ENCODE measurements at regions not wholly inside any gene's neighbourhood (a gene's known extent, or its start where the extent isn't known, plus 50 kb on each side); places are given as distances from the start of the nearest gene placed in this dataset.

DNA sequence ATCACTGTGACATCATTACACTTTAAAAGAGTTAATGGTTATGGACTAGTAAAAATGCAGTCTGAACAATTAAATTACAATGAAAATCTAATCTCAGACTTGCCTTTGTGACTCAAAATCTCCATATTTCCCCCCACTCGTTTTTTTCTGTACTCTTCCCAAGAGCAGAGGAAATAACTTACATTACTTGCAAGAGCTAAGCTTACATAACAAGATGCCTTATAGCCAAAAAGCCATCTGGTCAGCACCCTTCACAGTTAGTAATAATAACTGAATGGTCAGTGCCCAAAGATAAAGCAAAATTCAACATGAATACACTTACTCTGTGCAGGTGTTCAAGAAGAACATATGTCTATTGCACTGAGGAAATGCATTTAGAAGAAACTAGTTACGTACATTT lies 1381.5 kb upstream of the CELF2 start:
- DNase-seq (ENCODE audit: low spot score in 2 of 2): no peak
- Mint-ChIP-seq H3K36me3 (no peaks in the 10 kb centered on the region), H3K4me1 (no peaks in the 10 kb centered on the region), H3K9me3 (peaks cover 3% of the 10 kb centered on the region), H3K27ac (no peak overlapping the region), H3K4me3 (no peak overlapping the region)
- ATAC-seq: no peak

DNA sequence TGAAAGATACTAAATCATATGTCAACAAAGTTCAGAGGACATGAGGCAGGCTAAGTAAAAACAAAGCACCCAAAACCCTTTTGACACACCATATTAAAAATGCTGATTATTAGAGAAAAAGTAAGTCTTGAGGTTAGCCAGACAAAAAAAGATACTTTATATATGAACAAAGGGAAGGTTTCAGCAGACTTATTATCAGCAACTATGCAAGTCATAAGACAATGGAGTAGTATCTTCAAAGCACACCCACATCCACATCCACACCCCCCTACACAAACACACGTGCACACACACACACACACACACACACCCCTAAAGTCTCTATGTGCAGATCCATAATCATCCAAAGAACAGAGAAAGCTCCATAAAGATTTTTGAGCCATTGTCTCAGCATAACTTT lies 1373.9 kb upstream of the CELF2 start:
- Mint-ChIP-seq H3K36me3 (no peaks in the 10 kb centered on the region), H3K9me3 (peaks cover 12% of the 10 kb centered on the region), H3K27ac (no peak overlapping the region), H3K4me1 (no peaks in the 10 kb centered on the region), H3K4me3 (no peak overlapping the region)
- ATAC-seq (no peak), DNase-seq (ENCODE audit: low spot score in 2 of 2) (no peak)

DNA sequence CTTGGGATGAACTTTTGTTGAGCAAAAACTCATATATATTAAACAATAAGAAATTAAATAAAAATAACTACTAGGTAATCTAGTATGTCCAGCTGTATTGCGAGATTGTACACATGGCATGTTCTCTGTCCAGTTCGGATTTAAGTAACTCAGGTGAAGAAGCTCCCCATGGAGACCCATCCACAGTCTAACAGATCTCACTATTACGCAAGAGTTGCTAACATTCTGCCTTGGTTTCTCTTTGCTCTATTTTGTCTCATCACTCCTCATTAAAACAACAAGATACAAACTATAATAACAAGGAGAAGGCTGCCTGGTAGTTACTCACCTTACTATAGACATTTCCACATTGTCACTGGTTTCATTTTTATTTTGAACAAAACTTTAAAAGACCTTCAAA lies 1372.3 kb upstream of the CELF2 start:
- H3K4me1 Mint-ChIP-seq: no peaks in the 10 kb centered on the region
- no peak for ATAC-seq
- no peak overlapping the region for H3K4me3 Mint-ChIP-seq
- no peak overlapping the region for H3K27ac Mint-ChIP-seq
- H3K36me3 Mint-ChIP-seq: no peaks in the 10 kb centered on the region
- no peak for DNase-seq (ENCODE audit: low spot score in 2 of 2)
- H3K9me3 Mint-ChIP-seq: peaks cover 12% of the 10 kb centered on the region

DNA sequence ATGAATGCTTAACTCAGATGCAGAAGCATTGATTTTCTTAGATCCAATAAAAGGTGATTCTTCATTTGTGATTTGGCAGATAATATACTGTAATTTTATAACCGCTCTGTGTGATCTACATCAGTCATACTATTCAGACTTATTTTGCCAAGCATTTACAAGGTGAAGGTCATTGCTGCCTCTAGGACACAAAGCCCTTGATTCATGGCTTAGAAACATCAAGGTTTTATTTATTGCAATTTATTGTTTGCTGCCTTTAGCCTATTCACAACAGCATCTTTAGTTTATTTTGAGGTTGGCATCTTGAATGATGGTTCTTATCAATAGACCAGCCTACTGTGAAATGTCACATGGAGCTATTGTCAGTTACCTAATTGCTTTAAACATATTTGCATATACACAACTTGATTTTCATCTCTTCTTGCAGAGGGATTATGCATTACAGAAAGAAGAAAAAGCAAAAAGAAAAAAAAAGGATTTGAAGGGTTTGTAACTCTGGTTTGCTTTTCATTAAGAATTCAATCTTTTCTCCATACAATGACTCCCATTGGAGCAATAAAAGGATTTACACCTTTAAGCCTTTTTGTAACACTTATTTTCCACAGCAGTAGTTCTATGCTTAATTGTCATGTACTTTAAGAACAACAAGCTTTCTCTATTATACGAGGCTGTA lies 1371.6 kb upstream of the CELF2 start:
- Mint-ChIP-seq H3K36me3 (no peaks in the 10 kb centered on the region), H3K9me3 (peaks cover 12% of the 10 kb centered on the region), H3K4me3 (no peak overlapping the region), H3K27ac (no peak overlapping the region), H3K4me1 (no peaks in the 10 kb centered on the region)
- ATAC-seq: no peak
- no peak for DNase-seq (ENCODE audit: low spot score in 2 of 2)

DNA sequence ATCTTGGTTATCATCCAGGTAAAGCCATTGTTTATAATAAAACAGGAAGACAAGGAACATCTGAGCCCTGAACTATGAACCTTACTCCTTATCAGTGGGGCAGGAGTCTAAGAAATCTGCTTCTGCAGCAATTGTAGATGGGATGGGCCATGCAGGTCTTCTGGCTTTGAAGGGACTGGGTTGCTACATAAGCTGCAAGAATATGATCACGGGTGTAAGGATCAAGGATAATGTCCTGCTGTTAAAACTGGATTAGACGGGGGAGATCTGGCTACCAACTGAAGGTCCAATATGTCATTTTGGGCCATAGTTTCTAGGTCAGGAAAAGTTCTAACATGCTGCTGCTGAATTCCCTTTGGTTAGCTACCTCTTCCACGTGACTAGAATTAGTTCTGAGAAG lies 1363.4 kb upstream of the CELF2 start:
- DNase-seq (ENCODE audit: low spot score in 2 of 2) (no peak), ATAC-seq (no peak)
- H3K9me3 Mint-ChIP-seq: peaks cover 4% of the 10 kb centered on the region
- no peaks in the 10 kb centered on the region for H3K4me1 Mint-ChIP-seq
- H3K36me3 Mint-ChIP-seq: no peaks in the 10 kb centered on the region
- H3K4me3 Mint-ChIP-seq: no peak overlapping the region
- H3K27ac Mint-ChIP-seq: no peak overlapping the region

DNA sequence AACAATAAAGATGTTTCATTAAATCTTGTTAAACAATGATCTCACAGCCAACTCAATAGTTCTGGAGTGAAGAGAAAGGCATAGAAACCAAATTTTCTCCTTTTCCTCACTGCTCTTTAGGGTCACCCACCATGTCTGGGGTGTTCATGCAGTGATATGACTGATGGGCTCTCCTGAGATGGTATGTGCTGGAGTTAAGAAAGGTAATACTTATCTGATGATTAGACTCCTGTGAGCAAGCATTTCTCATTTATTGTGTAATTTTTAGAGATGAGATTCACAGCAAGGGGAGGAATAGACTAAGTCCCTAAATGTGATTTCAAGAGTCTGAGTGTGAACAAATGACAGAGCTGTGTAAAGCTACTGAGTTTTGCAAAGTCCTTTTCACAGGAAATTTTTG lies 1361.3 kb upstream of the CELF2 start:
- Mint-ChIP-seq H3K36me3 (no peaks in the 10 kb centered on the region), H3K4me3 (no peak overlapping the region), H3K9me3 (peaks cover 4% of the 10 kb centered on the region), H3K4me1 (no peaks in the 10 kb centered on the region), H3K27ac (no peak overlapping the region)
- DNase-seq (ENCODE audit: low spot score in 2 of 2) (no peak), ATAC-seq (no peak)

DNA sequence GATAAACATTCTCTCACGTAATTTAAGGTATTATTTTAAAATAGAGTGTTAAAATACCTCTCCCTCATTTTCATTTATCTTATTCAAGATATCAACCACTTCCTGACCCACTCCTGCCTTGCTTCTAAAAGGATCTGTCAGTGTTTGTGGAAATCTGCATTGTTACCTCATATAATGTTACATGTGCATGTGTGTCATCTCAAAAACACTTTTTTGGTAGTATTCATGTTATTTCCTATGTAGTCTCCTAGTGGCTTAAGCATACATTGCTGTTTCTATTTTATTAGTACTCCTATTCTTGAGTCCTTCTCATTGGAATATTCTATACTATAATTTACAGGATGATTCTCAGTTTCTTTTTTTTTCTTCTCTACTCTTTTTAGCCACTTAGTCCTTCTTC lies 1360.7 kb upstream of the CELF2 start:
- DNase-seq (ENCODE audit: low spot score in 2 of 2) (no peak), ATAC-seq (no peak)
- Mint-ChIP-seq H3K27ac (no peak overlapping the region), H3K9me3 (peaks cover 6% of the 10 kb centered on the region), H3K4me1 (no peaks in the 10 kb centered on the region), H3K36me3 (no peaks in the 10 kb centered on the region), H3K4me3 (no peak overlapping the region)

DNA sequence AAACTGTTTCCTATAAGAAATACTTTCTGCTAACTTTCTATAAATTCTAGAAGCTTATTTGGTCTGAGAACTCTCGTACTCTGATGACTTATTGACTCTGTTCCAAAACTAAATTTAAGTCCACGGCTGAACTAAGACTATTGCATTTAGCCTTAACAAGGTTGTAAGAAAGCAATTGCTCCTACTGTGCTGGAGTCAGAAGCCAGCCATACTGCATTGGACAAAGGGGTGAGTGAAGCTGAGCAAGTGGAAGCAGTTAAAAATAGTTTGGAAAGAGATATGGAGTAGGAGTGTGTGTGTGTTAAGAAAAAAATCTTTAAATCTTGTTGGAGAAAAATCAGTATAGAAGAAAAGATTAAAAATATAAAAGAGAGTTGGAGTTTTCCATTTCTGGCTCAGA lies 1360.1 kb upstream of the CELF2 start:
- no peaks in the 10 kb centered on the region for H3K4me1 Mint-ChIP-seq
- H3K4me3 Mint-ChIP-seq: no peak overlapping the region

DNA sequence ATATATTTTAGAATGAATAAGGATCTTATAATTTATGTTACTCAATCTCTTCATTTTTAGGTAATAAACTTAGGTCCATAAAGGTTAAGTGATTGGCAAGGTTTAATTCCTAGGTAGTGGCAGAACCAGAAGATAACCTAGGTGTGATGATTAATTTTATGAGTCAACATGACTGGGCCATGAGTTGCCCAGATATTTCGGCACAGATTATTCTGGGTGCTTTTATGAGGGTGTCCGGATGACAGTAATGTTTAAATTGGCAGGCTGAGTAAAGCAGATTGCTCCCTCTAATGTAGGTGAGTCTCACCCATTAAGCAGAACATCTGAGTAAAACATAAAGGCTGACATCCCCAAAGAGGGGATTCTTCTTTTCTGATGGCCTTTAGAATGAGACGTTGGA lies 1349.3 kb upstream of the CELF2 start:
- Mint-ChIP-seq H3K36me3 (no peaks in the 10 kb centered on the region), H3K4me1 (no peaks in the 10 kb centered on the region), H3K4me3 (no peak overlapping the region), H3K9me3 (peaks cover 17% of the 10 kb centered on the region), H3K27ac (no peak overlapping the region)
- no peak for DNase-seq (ENCODE audit: low spot score in 2 of 2)
- ATAC-seq: no peak

More for the DNA sequence above, 1360.1 kb upstream of the CELF2 start:
- ATAC-seq: no peak
- DNase-seq (ENCODE audit: low spot score in 2 of 2): no peak
- no peak overlapping the region for H3K27ac Mint-ChIP-seq
- no peaks in the 10 kb centered on the region for H3K36me3 Mint-ChIP-seq
- H3K9me3 Mint-ChIP-seq: peaks cover 6% of the 10 kb centered on the region

DNA sequence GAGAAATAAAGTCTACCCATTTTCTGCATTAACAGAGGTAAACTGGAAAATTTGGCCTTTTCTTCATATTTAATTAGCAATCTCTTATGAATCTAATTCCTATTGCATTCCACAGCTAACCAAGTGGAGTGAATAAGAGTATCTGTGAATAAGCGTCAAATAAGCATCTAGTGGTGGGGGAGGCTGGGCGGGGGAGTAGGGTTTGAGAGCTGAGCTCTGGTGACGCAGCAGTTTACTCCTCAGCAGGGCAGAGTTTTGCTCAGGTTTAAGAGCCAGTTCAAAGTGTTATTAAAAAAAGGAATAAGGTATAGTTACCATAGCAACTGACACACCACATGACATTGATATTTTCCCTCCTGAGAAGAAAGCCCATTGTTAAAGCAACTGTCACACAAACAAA lies 1346.8 kb upstream of the CELF2 start:
- Mint-ChIP-seq H3K36me3 (no peaks in the 10 kb centered on the region), H3K4me1 (no peaks in the 10 kb centered on the region), H3K27ac (no peak overlapping the region), H3K4me3 (no peak overlapping the region), H3K9me3 (peaks cover 8% of the 10 kb centered on the region)
- DNase-seq (ENCODE audit: low spot score in 2 of 2): no peak
- ATAC-seq: no peak

DNA sequence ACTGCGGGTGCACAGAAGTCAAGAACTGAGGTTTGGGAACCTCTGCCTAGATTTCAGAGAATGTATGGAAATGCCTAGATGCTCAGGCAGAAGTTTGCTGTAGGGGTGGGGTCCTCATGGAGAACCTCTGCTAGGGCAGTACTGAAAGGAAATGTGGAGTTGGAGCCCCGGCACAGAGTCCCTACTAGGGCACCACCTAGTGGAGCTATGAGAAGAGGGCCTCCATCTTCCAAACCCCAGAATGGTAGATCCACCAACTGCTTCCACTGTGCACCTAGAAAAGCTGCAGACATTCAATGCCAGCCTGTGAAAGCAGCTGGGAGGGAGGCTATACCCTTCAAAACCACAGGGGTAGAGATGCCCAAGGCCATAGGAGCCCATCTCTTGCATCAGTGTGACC lies 1336.0 kb upstream of the CELF2 start:
- no peak overlapping the region for H3K27ac Mint-ChIP-seq
- H3K36me3 Mint-ChIP-seq: no peaks in the 10 kb centered on the region

DNA sequence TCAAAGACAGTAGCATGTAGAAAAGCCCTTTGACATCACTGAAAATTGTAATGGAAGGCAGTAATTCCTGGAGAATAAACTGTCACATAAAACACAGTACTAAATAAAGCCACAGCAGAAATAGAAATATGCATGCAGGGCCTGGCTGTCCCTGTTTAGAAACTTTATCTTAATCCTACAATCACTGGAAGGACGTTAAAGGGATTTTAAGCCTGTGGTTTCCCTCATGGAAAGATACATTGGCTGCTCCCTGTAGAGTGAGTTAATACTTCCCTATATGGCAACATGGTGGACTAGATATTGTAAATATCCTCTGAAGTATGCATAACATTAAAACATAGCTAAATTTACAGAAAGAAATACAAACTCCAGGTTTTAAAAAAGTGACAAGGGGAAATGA lies 1334.9 kb upstream of the CELF2 start:
- no peak for ATAC-seq
- Mint-ChIP-seq H3K4me3 (no peak overlapping the region), H3K9me3 (peaks cover 3% of the 10 kb centered on the region), H3K36me3 (no peaks in the 10 kb centered on the region), H3K27ac (no peak overlapping the region), H3K4me1 (no peaks in the 10 kb centered on the region)
- no peak for DNase-seq (ENCODE audit: low spot score in 2 of 2)

More for the DNA sequence above, 1336.0 kb upstream of the CELF2 start:
- DNase-seq (ENCODE audit: low spot score in 2 of 2) (no peak), ATAC-seq (no peak)
- Mint-ChIP-seq H3K9me3 (peaks cover 3% of the 10 kb centered on the region), H3K4me1 (no peaks in the 10 kb centered on the region), H3K4me3 (no peak overlapping the region)

DNA sequence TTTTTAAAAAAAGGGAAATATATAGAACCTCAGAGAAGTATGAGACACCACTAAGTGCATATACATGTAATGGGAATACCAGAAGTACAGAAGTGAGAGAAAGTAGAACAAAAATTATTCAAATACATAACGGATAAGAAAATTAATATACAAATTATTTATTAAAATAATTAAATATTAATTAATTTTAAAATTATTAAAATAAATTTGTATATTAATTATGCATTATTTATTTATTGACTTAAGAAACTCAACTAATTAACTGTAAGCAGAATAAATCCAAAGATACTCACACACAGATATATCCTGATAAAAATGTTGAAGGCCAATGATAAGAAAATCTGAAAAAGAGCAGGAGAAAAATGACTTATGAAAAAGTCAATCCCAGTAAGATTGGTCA lies 1333.5 kb upstream of the CELF2 start:
- Mint-ChIP-seq H3K27ac (no peak overlapping the region), H3K4me3 (no peak overlapping the region), H3K4me1 (no peaks in the 10 kb centered on the region), H3K36me3 (no peaks in the 10 kb centered on the region), H3K9me3 (peaks cover 3% of the 10 kb centered on the region)
- DNase-seq (ENCODE audit: low spot score in 2 of 2) (no peak), ATAC-seq (no peak)

DNA sequence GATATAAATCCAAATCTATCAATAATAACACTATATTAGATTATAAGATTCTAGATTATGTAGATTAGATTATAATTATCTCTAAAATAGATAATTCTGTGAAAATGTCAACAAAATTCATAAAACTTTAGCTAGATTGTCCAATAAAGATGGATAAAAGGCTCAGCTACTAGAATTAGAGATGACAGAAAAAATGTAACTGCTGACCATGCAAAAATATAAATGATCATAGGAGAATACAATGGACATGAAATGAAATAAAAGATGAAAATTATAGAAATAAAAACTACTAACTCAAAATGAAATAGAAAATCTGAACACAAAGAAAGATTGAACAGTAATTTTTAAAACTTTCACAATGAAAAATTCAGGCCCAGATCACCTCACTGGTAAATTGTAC lies 1332.1 kb upstream of the CELF2 start:
- no peaks in the 10 kb centered on the region for H3K4me1 Mint-ChIP-seq
- peaks cover 3% of the 10 kb centered on the region for H3K9me3 Mint-ChIP-seq
- no peak for DNase-seq (ENCODE audit: low spot score in 2 of 2)
- ATAC-seq: no peak
- H3K36me3 Mint-ChIP-seq: no peaks in the 10 kb centered on the region
- H3K27ac Mint-ChIP-seq: no peak overlapping the region
- no peak overlapping the region for H3K4me3 Mint-ChIP-seq

DNA sequence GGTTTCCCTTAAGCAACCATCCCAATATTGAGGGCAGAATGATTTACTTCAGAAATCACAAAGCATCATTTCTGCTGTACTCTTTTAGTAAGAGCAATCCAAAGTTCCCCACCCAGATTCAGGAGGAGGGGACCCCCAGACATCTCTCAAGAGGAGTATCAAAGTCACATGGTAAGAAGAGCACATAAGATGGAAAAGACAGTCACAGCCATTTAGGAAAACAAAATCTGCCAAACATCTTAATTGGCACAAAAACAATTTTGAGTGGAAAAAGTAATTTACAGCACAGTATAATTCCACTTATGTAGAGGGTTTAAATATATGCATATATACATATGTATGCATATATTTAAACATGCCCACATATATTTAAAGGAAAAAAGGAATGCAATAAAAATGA lies 1329.0 kb upstream of the CELF2 start:
- DNase-seq (ENCODE audit: low spot score in 2 of 2): no peak
- H3K4me1 Mint-ChIP-seq: no peaks in the 10 kb centered on the region
- ATAC-seq: no peak

DNA sequence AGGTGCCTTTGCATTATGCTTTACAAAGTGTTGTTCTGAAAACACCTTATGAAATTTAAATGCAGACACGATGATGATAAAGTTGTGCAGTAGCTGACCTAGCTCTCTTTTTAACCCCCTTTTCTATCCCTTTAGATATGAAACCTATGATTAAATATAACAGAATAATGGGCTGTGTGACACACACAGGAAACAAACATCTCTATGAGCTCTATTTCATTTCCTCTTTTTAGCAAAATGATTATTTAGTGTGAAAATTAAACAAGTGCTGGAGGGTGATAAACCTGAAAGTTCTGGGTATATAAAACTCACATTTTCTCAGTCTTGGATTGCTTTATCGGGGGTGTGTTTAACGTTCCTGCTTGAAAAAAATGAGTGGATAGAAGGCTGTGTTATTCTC lies 1310.5 kb upstream of the CELF2 start:
- no peak for DNase-seq (ENCODE audit: low spot score in 2 of 2)
- H3K4me3 Mint-ChIP-seq: no peak overlapping the region
- peaks cover 23% of the 10 kb centered on the region for H3K9me3 Mint-ChIP-seq
- no peak overlapping the region for H3K27ac Mint-ChIP-seq
- no peaks in the 10 kb centered on the region for H3K4me1 Mint-ChIP-seq
- no peaks in the 10 kb centered on the region for H3K36me3 Mint-ChIP-seq
- no peak for ATAC-seq

More for the DNA sequence above, 1329.0 kb upstream of the CELF2 start:
- H3K36me3 Mint-ChIP-seq: no peaks in the 10 kb centered on the region
- no peak overlapping the region for H3K4me3 Mint-ChIP-seq
- H3K9me3 Mint-ChIP-seq: peaks cover 2% of the 10 kb centered on the region
- H3K27ac Mint-ChIP-seq: no peak overlapping the region

DNA sequence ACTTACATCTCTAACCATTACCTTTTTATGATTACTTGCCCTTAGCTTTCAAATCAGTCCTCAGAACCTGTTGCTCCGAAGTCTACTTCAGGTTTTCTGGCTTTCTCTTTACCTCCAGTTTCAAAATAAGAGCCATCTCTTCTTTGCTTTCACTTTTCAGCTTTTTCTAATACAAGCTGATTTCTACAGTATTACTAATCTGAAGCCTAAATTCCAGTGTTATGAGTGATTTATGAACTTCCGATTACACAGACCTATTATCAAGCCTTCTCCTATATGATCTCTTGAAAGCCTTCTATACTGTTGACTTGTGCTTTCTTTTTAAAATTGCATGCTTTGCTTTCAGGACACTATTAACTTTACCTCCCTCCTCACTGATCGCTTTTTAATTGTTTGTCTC lies 1307.8 kb upstream of the CELF2 start:
- Mint-ChIP-seq H3K27ac (no peak overlapping the region), H3K9me3 (peaks cover 27% of the 10 kb centered on the region), H3K4me3 (no peak overlapping the region), H3K36me3 (no peaks in the 10 kb centered on the region), H3K4me1 (no peaks in the 10 kb centered on the region)
- no peak for DNase-seq (ENCODE audit: low spot score in 2 of 2)
- ATAC-seq: no peak

Measured in stimulated activated effector memory CD8-positive, alpha-beta T cell treated with anti-CD3 and anti-CD28 coated beads, Interleukin-12 subunit alpha, Interleukin-12 subunit beta, amount 100 ng/mL, for 72 hours (primary cell).